ENCODE measurements at regions not wholly inside any gene's neighbourhood (a gene's known extent, or its start where the extent isn't known, plus 50 kb on each side); places are given as distances from the start of the nearest gene placed in this dataset.

DNA sequence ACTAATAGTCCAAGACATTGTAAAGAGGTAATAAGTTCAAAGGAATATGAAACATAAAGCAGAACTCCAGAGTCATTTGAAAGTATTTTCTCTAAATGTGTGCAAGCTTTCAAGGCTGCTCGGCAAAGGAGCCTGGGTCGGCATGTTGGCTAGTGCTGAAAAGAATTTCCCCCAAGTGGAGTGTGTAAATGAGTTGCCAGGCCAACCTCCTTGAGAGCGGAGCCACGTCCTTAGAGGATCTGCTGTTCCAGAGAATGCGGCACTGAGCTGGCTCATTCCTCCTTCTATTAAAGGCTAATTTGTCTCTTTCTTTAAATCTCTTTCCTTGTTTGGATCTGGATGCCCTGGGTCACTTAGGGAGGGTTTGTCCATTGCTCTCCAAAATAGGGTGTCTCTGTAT is 127.5 kb downstream of the RDH14 start:
- no peaks in the 10 kb centered on the region for H3K79me2 ChIP-seq (ENCODE audit: insufficient read depth, low read length)
- H2BK5ac ChIP-seq (ENCODE audit: insufficient read length, low read length): no peak overlapping the region
- no peak overlapping the region for H3K27ac ChIP-seq (ENCODE audit: insufficient read length, low read depth, low read length)
- H3K56ac ChIP-seq (ENCODE audit: insufficient read length, low read depth, low read length): no peak overlapping the region
- no peak overlapping the region for H3K4ac ChIP-seq (ENCODE audit: low read depth, low read length)
- no peak for DNase-seq
- H3K9ac ChIP-seq (ENCODE audit: extremely low read depth, insufficient read length, low read length): no peak overlapping the region
- no peak overlapping the region for H3K18ac ChIP-seq (ENCODE audit: insufficient read length, low read depth, low read length)
- no peaks in the 10 kb centered on the region for H3K9me3 ChIP-seq (ENCODE audit: control insufficient read depth, low read depth, low read length)
- no peak overlapping the region for H3K4me2 ChIP-seq (ENCODE audit: insufficient read depth, insufficient read length, low read length)
- no peak overlapping the region for H2AFZ ChIP-seq (ENCODE audit: low read length)
- no peak overlapping the region for H3K4me3 Mint-ChIP-seq
- TF ChIP-seq, protein P1, sequence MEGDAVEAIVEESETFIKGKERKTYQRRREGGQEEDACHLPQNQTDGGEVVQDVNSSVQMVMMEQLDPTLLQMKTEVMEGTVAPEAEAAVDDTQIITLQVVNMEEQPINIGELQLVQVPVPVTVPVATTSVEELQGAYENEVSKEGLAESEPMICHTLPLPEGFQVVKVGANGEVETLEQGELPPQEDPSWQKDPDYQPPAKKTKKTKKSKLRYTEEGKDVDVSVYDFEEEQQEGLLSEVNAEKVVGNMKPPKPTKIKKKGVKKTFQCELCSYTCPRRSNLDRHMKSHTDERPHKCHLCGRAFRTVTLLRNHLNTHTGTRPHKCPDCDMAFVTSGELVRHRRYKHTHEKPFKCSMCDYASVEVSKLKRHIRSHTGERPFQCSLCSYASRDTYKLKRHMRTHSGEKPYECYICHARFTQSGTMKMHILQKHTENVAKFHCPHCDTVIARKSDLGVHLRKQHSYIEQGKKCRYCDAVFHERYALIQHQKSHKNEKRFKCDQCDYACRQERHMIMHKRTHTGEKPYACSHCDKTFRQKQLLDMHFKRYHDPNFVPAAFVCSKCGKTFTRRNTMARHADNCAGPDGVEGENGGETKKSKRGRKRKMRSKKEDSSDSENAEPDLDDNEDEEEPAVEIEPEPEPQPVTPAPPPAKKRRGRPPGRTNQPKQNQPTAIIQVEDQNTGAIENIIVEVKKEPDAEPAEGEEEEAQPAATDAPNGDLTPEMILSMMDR (conservative IDR thresholded peaks at IDR 0.05): no peak
- H4K20me1 ChIP-seq (ENCODE audit: control insufficient read depth, insufficient read depth, insufficient read length): no peaks in the 10 kb centered on the region
- no peak overlapping the region for H3K14ac ChIP-seq (ENCODE audit: insufficient read depth, low read length)
- no peak overlapping the region for H4K8ac ChIP-seq (replicated peaks; ENCODE audit: insufficient read length, low read depth, low read length)
- H3K79me1 ChIP-seq (ENCODE audit: insufficient read depth, low read depth, low read length, poor library complexity, severe bottlenecking): no peaks in the 10 kb centered on the region
- no peak overlapping the region for H3K23ac ChIP-seq (ENCODE audit: insufficient read length, low read depth, low read length)
- no peaks in the 10 kb centered on the region for H3K27me3 ChIP-seq (ENCODE audit: insufficient read depth, low read length)
- no peak overlapping the region for H3K27ac Mint-ChIP-seq
- H3T11ph ChIP-seq (ENCODE audit: low read length): no peak overlapping the region
- H3K9me3 Mint-ChIP-seq: no peaks in the 10 kb centered on the region
- H2BK12ac ChIP-seq (ENCODE audit: insufficient read length, low read depth, low read length): no peak overlapping the region
- H2BK20ac ChIP-seq (ENCODE audit: low read depth, low read length, poor library complexity, severe bottlenecking): no peak overlapping the region
- H3K4me1 Mint-ChIP-seq: no peaks in the 10 kb centered on the region; a peak in 1 of 4 replicates
- no peak overlapping the region for H2AK5ac ChIP-seq (ENCODE audit: insufficient read length, low read length)
- H3K36me3 Mint-ChIP-seq (ENCODE audit: insufficient read depth in 1 of 3, low read depth in 3 of 3): no peaks in the 10 kb centered on the region
- H3K27me3 Mint-ChIP-seq (ENCODE audit: low read depth): no peaks in the 10 kb centered on the region; the same call in 1 of the 2 replicates
- H4K91ac ChIP-seq (ENCODE audit: insufficient read length, low read depth, low read length): no peak overlapping the region
- no peaks in the 10 kb centered on the region for H3K23me2 ChIP-seq (ENCODE audit: insufficient read length, low read depth, low read length, poor library complexity, severe bottlenecking)
- WGBS (ENCODE audit: extremely low coverage, insufficient read length, low lambda C conversion rate): no CpG with 5 or more reads among the region's 5 CpGs
- no peaks in the 10 kb centered on the region for H3K4me1 ChIP-seq (ENCODE audit: insufficient read depth, low read length)
- H2BK120ac ChIP-seq (ENCODE audit: low read depth, low read length, poor library complexity, severe bottlenecking): no peak overlapping the region
- H2BK15ac ChIP-seq (ENCODE audit: low read depth, low read length): no peak overlapping the region
- no peak overlapping the region for H4K5ac ChIP-seq (ENCODE audit: insufficient read length, low read depth, low read length)
